ENCODE measurements at regions not wholly inside any gene's neighbourhood (a gene's known extent, or its start where the extent isn't known, plus 50 kb on each side); places are given as distances from the start of the nearest gene placed in this dataset.

DNA sequence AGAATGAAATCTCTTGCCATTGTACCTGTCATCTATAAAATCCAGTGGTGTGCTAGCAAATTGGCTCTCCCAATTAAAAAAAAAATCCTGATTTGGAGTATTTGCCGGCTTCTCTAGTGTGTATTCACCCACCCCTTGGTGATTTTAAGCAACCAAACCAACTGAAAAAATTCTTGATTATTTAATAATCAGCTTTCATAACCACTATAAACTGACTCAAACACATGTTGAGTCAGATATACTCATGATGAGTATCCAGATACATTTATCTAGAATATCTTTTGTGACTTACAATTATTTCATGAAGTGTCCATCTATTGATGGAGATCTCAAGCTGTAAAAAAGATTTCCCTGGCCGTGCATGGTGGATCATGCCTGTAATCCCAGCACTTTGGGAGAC, 205.4 kb downstream of the RASSF9 start:
- Mint-ChIP-seq H3K4me1 (ENCODE audit: low read depth) (no peaks in the 10 kb centered on the region), H3K4me3 (no peak overlapping the region), H3K27me3 (ENCODE audit: low read depth) (no peaks in the 10 kb centered on the region), H3K27ac (no peak overlapping the region), H3K36me3 (ENCODE audit: low read depth) (no peaks in the 10 kb centered on the region), H3K9me3 (no peaks in the 10 kb centered on the region)
- no peak for DNase-seq (ENCODE audit: low spot score)

- H3K27ac Mint-ChIP-seq: no peak overlapping the region
- H3K4me1 Mint-ChIP-seq (ENCODE audit: low read depth): no peaks in the 10 kb centered on the region
- no peak overlapping the region for H3K4me3 Mint-ChIP-seq
- H3K27me3 Mint-ChIP-seq (ENCODE audit: low read depth): no peaks in the 10 kb centered on the region
- no peaks in the 10 kb centered on the region for H3K9me3 Mint-ChIP-seq
- no peak for DNase-seq (ENCODE audit: low spot score)
- H3K36me3 Mint-ChIP-seq (ENCODE audit: low read depth): no peaks in the 10 kb centered on the region
Measured at GRCh38 chr12:85632390-85632789, 203.8 kb downstream of the RASSF9 start.

GRCh38 chr12:85633491-85633890, 202.7 kb downstream of the RASSF9 start:
- Mint-ChIP-seq H3K36me3 (ENCODE audit: low read depth) (no peaks in the 10 kb centered on the region), H3K27me3 (ENCODE audit: low read depth) (no peaks in the 10 kb centered on the region), H3K27ac (no peak overlapping the region), H3K9me3 (no peaks in the 10 kb centered on the region), H3K4me3 (no peak overlapping the region), H3K4me1 (ENCODE audit: low read depth) (no peaks in the 10 kb centered on the region)
- no peak for DNase-seq (ENCODE audit: low spot score)

GRCh38 chr12:85639834-85640233, 196.4 kb downstream of the RASSF9 start:
- H3K27ac Mint-ChIP-seq: no peak overlapping the region
- H3K27me3 Mint-ChIP-seq (ENCODE audit: low read depth): no peaks in the 10 kb centered on the region
- no peaks in the 10 kb centered on the region for H3K4me1 Mint-ChIP-seq (ENCODE audit: low read depth)
- no peak for DNase-seq (ENCODE audit: low spot score)
- no peak overlapping the region for H3K4me3 Mint-ChIP-seq
- H3K36me3 Mint-ChIP-seq (ENCODE audit: low read depth): no peaks in the 10 kb centered on the region
- no peaks in the 10 kb centered on the region for H3K9me3 Mint-ChIP-seq

DNA sequence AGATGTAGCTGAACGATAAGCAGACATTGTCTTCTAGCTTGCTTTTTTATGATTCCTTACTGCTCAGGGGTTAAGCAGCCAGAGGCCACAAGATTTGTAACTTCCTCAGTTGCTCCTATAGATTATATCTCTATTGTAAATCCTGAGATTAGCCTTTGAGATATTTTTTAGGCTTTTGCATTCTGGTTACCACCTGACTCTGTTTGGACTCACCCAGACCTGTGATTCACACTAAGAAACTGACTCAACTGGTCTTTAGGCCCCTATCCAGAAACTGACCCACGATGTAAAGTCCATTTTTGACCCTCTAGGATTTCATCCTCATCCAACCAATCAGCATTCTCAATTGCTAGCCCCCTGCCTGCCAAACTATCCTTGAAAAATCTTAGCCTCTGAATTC, 194.4 kb downstream of the RASSF9 start:
- Mint-ChIP-seq H3K36me3 (ENCODE audit: low read depth) (no peaks in the 10 kb centered on the region), H3K27ac (no peak overlapping the region), H3K4me3 (no peak overlapping the region), H3K27me3 (ENCODE audit: low read depth) (no peaks in the 10 kb centered on the region), H3K4me1 (ENCODE audit: low read depth) (no peaks in the 10 kb centered on the region), H3K9me3 (no peaks in the 10 kb centered on the region)
- no peak for DNase-seq (ENCODE audit: low spot score)

- Mint-ChIP-seq H3K9me3 (no peaks in the 10 kb centered on the region), H3K27me3 (ENCODE audit: low read depth) (no peaks in the 10 kb centered on the region), H3K27ac (no peak overlapping the region), H3K36me3 (ENCODE audit: low read depth) (no peaks in the 10 kb centered on the region), H3K4me3 (no peak overlapping the region), H3K4me1 (ENCODE audit: low read depth) (no peaks in the 10 kb centered on the region)
- DNase-seq (ENCODE audit: low spot score): no peak
Measured at GRCh38 chr12:85642288-85642687, 193.9 kb downstream of the RASSF9 start.

DNA sequence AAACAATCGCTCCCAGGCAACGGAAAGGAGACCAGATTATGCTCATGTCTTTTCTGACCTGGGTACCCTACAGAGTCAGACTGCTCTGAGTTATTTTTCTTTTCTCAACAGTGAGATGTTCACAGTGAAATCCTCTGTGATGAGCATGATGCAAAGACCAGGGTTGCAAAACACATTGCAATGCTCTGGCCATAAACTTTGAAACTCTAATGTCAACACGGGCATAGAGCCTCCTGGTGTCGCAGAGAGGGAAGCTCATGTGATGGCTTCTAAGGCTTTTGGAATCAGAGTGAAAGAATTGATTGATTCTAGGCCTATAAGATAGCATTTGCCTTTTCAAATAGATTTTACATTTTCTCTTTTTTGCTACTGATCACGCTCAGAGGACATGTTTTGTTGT, 193.4 kb downstream of the RASSF9 start:
- no peaks in the 10 kb centered on the region for H3K4me1 Mint-ChIP-seq (ENCODE audit: low read depth)
- no peak for DNase-seq (ENCODE audit: low spot score)
- no peak overlapping the region for H3K4me3 Mint-ChIP-seq
- no peaks in the 10 kb centered on the region for H3K27me3 Mint-ChIP-seq (ENCODE audit: low read depth)
- H3K27ac Mint-ChIP-seq: no peak overlapping the region
- H3K9me3 Mint-ChIP-seq: no peaks in the 10 kb centered on the region
- no peaks in the 10 kb centered on the region for H3K36me3 Mint-ChIP-seq (ENCODE audit: low read depth)

GRCh38 chr12:85644508-85644907, 191.7 kb downstream of the RASSF9 start:
- no peak for DNase-seq (ENCODE audit: low spot score)
- H3K9me3 Mint-ChIP-seq: no peaks in the 10 kb centered on the region
- no peak overlapping the region for H3K27ac Mint-ChIP-seq
- no peaks in the 10 kb centered on the region for H3K27me3 Mint-ChIP-seq (ENCODE audit: low read depth)
- no peaks in the 10 kb centered on the region for H3K4me1 Mint-ChIP-seq (ENCODE audit: low read depth)
- no peaks in the 10 kb centered on the region for H3K36me3 Mint-ChIP-seq (ENCODE audit: low read depth)
- H3K4me3 Mint-ChIP-seq: no peak overlapping the region

DNA sequence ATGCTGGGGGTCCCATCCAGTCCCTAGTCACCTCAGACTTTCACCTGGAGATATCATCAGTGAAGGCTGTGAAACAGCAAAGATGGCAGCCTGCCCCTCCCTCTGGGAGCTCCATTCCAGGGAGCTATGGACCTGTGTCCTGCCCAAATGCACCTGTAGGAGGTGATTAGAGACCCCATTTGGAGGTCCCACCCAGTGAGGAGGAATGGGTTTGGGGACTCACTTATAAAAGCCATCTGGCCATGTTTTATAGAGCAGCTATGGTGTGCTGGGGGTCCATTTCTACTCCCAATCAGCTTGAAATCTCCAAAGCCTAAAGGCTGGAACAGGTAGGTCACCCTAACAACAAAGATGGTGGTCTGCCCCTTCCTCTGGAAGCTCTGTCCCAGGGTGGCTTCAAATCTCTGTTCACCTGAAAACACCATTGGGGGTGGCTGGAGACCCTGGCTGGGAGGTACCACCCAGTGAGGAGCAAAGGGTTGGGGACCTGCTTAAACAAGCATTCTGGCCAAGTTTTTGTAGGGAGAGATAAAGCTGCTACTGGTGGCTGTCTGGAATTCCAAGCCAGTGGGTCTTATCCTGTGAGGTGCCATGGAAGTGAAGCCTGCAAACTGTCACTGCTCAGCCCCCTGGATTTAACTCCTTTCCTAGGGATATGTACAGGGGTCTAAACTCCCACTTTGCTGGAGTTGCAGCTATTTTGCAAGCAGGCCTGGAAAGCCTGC, 182.3 kb downstream of the RASSF9 start:
- H3K9me3 Mint-ChIP-seq: peaks cover 9% of the 10 kb centered on the region
- H3K36me3 Mint-ChIP-seq (ENCODE audit: low read depth): no peaks in the 10 kb centered on the region
- H3K27me3 Mint-ChIP-seq (ENCODE audit: low read depth): no peaks in the 10 kb centered on the region
- no peaks in the 10 kb centered on the region for H3K4me1 Mint-ChIP-seq (ENCODE audit: low read depth)
- H3K27ac Mint-ChIP-seq: no peak overlapping the region
- H3K4me3 Mint-ChIP-seq: no peak overlapping the region
- DNase-seq (ENCODE audit: low spot score): no peak

- no peaks in the 10 kb centered on the region for H3K4me1 Mint-ChIP-seq (ENCODE audit: low read depth)
- H3K9me3 Mint-ChIP-seq: peaks cover 9% of the 10 kb centered on the region
- H3K36me3 Mint-ChIP-seq (ENCODE audit: low read depth): no peaks in the 10 kb centered on the region
- no peak for DNase-seq (ENCODE audit: low spot score)
- H3K4me3 Mint-ChIP-seq: no peak overlapping the region
- no peaks in the 10 kb centered on the region for H3K27me3 Mint-ChIP-seq (ENCODE audit: low read depth)
- no peak overlapping the region for H3K27ac Mint-ChIP-seq
Measured at GRCh38 chr12:85654456-85654840, 181.8 kb downstream of the RASSF9 start.

DNA sequence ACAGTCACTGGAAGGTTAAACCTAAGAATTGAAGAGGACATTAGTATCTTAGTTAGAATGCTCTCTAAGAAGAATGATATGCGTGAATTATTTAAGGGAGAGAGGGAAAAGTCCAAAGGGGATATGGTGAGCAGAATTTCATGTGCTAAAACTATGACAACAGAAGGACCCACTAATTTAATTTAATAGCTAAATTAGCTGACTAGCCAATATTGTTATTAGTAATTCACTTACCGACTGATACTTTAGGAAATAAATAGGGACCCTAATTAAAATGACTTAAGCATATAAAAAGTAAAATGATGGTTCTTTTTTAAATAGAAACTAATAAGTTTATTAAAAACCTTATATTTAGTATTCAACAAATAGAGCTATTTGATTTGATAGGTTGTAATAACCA, 179.6 kb downstream of the RASSF9 start:
- no peak for DNase-seq (ENCODE audit: low spot score)
- H3K27me3 Mint-ChIP-seq (ENCODE audit: low read depth): no peaks in the 10 kb centered on the region

DNA sequence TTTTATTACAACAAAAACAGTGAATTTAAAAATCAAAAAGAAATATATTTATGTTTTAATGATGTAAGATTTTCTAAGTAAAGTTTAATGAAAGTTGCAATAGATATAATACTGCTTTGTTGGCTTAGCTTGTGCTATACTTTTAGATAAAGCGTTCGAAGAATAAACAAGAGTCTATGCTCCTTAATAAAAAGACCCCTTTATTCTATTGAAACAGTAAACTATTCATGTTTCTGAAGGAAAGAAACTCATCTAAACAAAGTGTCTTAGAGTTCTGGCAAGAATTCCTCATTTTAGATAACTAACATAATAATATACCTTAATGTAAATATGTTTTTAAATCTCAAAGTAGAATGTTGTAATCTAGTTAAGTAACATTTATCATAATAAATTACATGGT, 179.0 kb downstream of the RASSF9 start:
- Mint-ChIP-seq H3K9me3 (peaks cover 9% of the 10 kb centered on the region), H3K27me3 (ENCODE audit: low read depth) (no peaks in the 10 kb centered on the region), H3K4me1 (ENCODE audit: low read depth) (no peaks in the 10 kb centered on the region), H3K27ac (no peak overlapping the region), H3K36me3 (ENCODE audit: low read depth) (no peaks in the 10 kb centered on the region), H3K4me3 (no peak overlapping the region)
- DNase-seq (ENCODE audit: low spot score): no peak

More for the DNA sequence above, 179.6 kb downstream of the RASSF9 start:
- Mint-ChIP-seq H3K27ac (no peak overlapping the region), H3K4me1 (ENCODE audit: low read depth) (no peaks in the 10 kb centered on the region), H3K36me3 (ENCODE audit: low read depth) (no peaks in the 10 kb centered on the region), H3K9me3 (peaks cover 9% of the 10 kb centered on the region), H3K4me3 (no peak overlapping the region)

- Mint-ChIP-seq H3K4me1 (ENCODE audit: low read depth) (peaks cover under 1% of the 10 kb centered on the region), H3K27me3 (ENCODE audit: low read depth) (no peaks in the 10 kb centered on the region), H3K4me3 (no peak overlapping the region), H3K36me3 (ENCODE audit: low read depth) (no peaks in the 10 kb centered on the region), H3K9me3 (peaks cover 9% of the 10 kb centered on the region), H3K27ac (no peak overlapping the region)
- no peak for DNase-seq (ENCODE audit: low spot score)
Measured at GRCh38 chr12:85657836-85658630, 178.2 kb downstream of the RASSF9 start.

- Mint-ChIP-seq H3K9me3 (peaks cover 9% of the 10 kb centered on the region), H3K27ac (no peak overlapping the region), H3K27me3 (ENCODE audit: low read depth) (no peaks in the 10 kb centered on the region), H3K4me3 (no peak overlapping the region), H3K36me3 (ENCODE audit: low read depth) (no peaks in the 10 kb centered on the region), H3K4me1 (ENCODE audit: low read depth) (peaks cover 3% of the 10 kb centered on the region)
- DNase-seq (ENCODE audit: low spot score): no peak
Measured at GRCh38 chr12:85659754-85660530, 176.3 kb downstream of the RASSF9 start.

Data from T-helper 2 cell treated with Interferon-gamma antibody and Interleukin-4, amounts not matched to agents 5 μg/mL and 100 μg/mL, for 36 hours (primary cell).